ENCODE measurements at regions not wholly inside any gene's neighbourhood (a gene's known extent, or its start where the extent isn't known, plus 50 kb on each side); places are given as distances from the start of the nearest gene placed in this dataset.

GRCh38 chr3:40843851-40844548 is 319.2 kb downstream of the ZNF621 start:
- TF ChIP-seq EZH2 (IDR thresholded peaks at IDR 0.05; ENCODE audit: borderline replicate concordance) (no peak), CTCF (IDR thresholded peaks at IDR 0.05; ENCODE audit: poor library complexity) (no peak), EZH2phosphoT487 (IDR thresholded peaks at IDR 0.05; ENCODE audit: low read depth, severe bottlenecking, unreplicated experiment) (no peak)
- Histone ChIP-seq H2AFZ (peak overlapping the region; percentile 12), H3K4me3 (no peak overlapping the region), H3K79me2 (no peaks in the 10 kb centered on the region), H3K36me3 (replicated peaks; ENCODE audit: insufficient read depth, low read depth) (no peaks in the 10 kb centered on the region), H3K4me2 (no peak overlapping the region), H3K9me2 (replicated peaks; ENCODE audit: insufficient read depth) (no peaks in the 10 kb centered on the region), H3K9me3 (ENCODE audit: low read depth) (no peaks in the 10 kb centered on the region), H3K4me1 (ENCODE audit: insufficient read depth) (peaks cover 9% of the 10 kb centered on the region), H3K27me3 (no peaks in the 10 kb centered on the region), H3K27ac (peak overlapping the region; percentile 2), H4K20me1 (ENCODE audit: insufficient read depth, poor library complexity, severe bottlenecking) (no peaks in the 10 kb centered on the region)
- DNase-seq (ENCODE audit: low spot score): no peak
- 47% methylated on average over 7 of the region's 7 CpGs for WGBS (ENCODE audit: low lambda C conversion rate, missing lambda C conversion rate)

GRCh38 chr3:40844896-40845295 is 320.1 kb downstream of the ZNF621 start:
- no peaks in the 10 kb centered on the region for H3K9me3 ChIP-seq (ENCODE audit: low read depth)
- no peaks in the 10 kb centered on the region for H4K20me1 ChIP-seq (ENCODE audit: insufficient read depth, poor library complexity, severe bottlenecking)
- WGBS (ENCODE audit: low lambda C conversion rate, missing lambda C conversion rate): 94% methylated on average over 2 of the region's 2 CpGs
- H3K9me2 ChIP-seq (replicated peaks; ENCODE audit: insufficient read depth): no peaks in the 10 kb centered on the region
- H3K36me3 ChIP-seq (replicated peaks; ENCODE audit: insufficient read depth, low read depth): no peaks in the 10 kb centered on the region
- H3K4me1 ChIP-seq (ENCODE audit: insufficient read depth): peaks cover 9% of the 10 kb centered on the region
- H3K4me2 ChIP-seq: no peak overlapping the region
- H3K79me2 ChIP-seq: no peaks in the 10 kb centered on the region
- no peak for TF ChIP-seq CTCF (IDR thresholded peaks at IDR 0.05; ENCODE audit: poor library complexity)
- TF ChIP-seq EZH2 (IDR thresholded peaks at IDR 0.05; ENCODE audit: borderline replicate concordance): no peak
- TF ChIP-seq EZH2phosphoT487 (IDR thresholded peaks at IDR 0.05; ENCODE audit: low read depth, severe bottlenecking, unreplicated experiment): no peak
- no peaks in the 10 kb centered on the region for H3K27me3 ChIP-seq
- no peak overlapping the region for H2AFZ ChIP-seq
- no peak overlapping the region for H3K4me3 ChIP-seq
- no peak overlapping the region for H3K27ac ChIP-seq
- DNase-seq (ENCODE audit: low spot score): no peak

GRCh38 chr3:40845447-40845846 is 320.7 kb downstream of the ZNF621 start:
- H3K9me2 ChIP-seq (replicated peaks; ENCODE audit: insufficient read depth): no peaks in the 10 kb centered on the region
- no peaks in the 10 kb centered on the region for H3K9me3 ChIP-seq (ENCODE audit: low read depth)
- 100% methylated on average over 1 of the region's 1 CpG for WGBS (ENCODE audit: low lambda C conversion rate, missing lambda C conversion rate)
- H3K27me3 ChIP-seq: no peaks in the 10 kb centered on the region
- no peaks in the 10 kb centered on the region for H3K36me3 ChIP-seq (replicated peaks; ENCODE audit: insufficient read depth, low read depth)
- H3K4me2 ChIP-seq: no peak overlapping the region
- no peak for DNase-seq (ENCODE audit: low spot score)
- H4K20me1 ChIP-seq (ENCODE audit: insufficient read depth, poor library complexity, severe bottlenecking): no peaks in the 10 kb centered on the region
- no peaks in the 10 kb centered on the region for H3K79me2 ChIP-seq
- no peak overlapping the region for H3K27ac ChIP-seq
- no peak overlapping the region for H2AFZ ChIP-seq
- peaks cover 9% of the 10 kb centered on the region for H3K4me1 ChIP-seq (ENCODE audit: insufficient read depth)
- TF ChIP-seq EZH2phosphoT487 (IDR thresholded peaks at IDR 0.05; ENCODE audit: low read depth, severe bottlenecking, unreplicated experiment) (no peak), CTCF (IDR thresholded peaks at IDR 0.05; ENCODE audit: poor library complexity) (no peak), EZH2 (IDR thresholded peaks at IDR 0.05; ENCODE audit: borderline replicate concordance) (no peak)
- H3K4me3 ChIP-seq: no peak overlapping the region

Measured in hepatocyte (in vitro differentiated cells).